GM23338 (cell line): ENCODE measurements at regions not wholly inside any gene's neighbourhood (a gene's known extent, or its start where the extent isn't known, plus 50 kb on each side); places are given as distances from the start of the nearest gene placed in this dataset.

Source experiments
- ATAC-seq: fragments of 200-7000 bp; cut with Tn5 transposase; 3 replicates; pipeline ENCODE4 v1.9.1; 2020
- DNase-seq: peaks from one replicate; pipeline ENCODE4 v3.0.0-alpha.2; 2015; ENCODE audit warnings: low spot score
- H2AFZ ChIP-seq: fragments of 200-600 bp; sonication (generic); 2 replicates; pipeline ENCODE4 v1.8.0; 2016; ENCODE audit warnings: antibody characterized with exemption, mild to moderate bottlenecking, moderate library complexity
- H3F3A ChIP-seq: fragments of 200-600 bp; sonication (generic); replicated peaks from 2 replicates; pipeline ENCODE4 v1.8.0; 2017; ENCODE audit warnings: antibody characterized with exemption, mixed run types, low read depth
- H3K27ac ChIP-seq: fragments of 200-600 bp; sonication (generic); 2 replicates; pipeline ENCODE4 v1.6.1; 2016; ENCODE audit warnings: low read depth
- H3K27me3 ChIP-seq: fragments of 200-600 bp; sonication (generic); 2 replicates; pipeline ENCODE4 v1.8.0; 2016; ENCODE audit warnings: mild to moderate bottlenecking, mixed run types, moderate library complexity; ENCODE audit not compliant: insufficient read depth
- H3K36me3 ChIP-seq: fragments of 200-600 bp; sonication (generic); 2 replicates; pipeline ENCODE4 v1.8.0; 2016; ENCODE audit warnings: mild to moderate bottlenecking; ENCODE audit not compliant: insufficient read depth
- H3K4me1 ChIP-seq: fragments of 200-600 bp; sonication (generic); 2 replicates; pipeline ENCODE4 v1.8.0; 2016; ENCODE audit warnings: mild to moderate bottlenecking, moderate library complexity; ENCODE audit not compliant: insufficient read depth
- H3K4me2 ChIP-seq: fragments of 200-600 bp; sonication (generic); 2 replicates; pipeline ENCODE4 v1.7.1; 2017; ENCODE audit warnings: mixed run types
- H3K4me3 ChIP-seq: fragments of 200-600 bp; sonication (generic); 2 replicates; pipeline ENCODE4 v1.6.1; 2016; ENCODE audit warnings: mixed run types
- H3K79me2 ChIP-seq: fragments of 200-600 bp; sonication (generic); replicated peaks from 2 replicates; pipeline ENCODE4 v1.8.0; 2017; ENCODE audit warnings: mild to moderate bottlenecking; ENCODE audit not compliant: insufficient read depth
- H3K9me2 ChIP-seq: fragments of 200-600 bp; sonication (generic); 2 replicates; pipeline ENCODE4 v1.8.0; 2017; ENCODE audit not compliant: insufficient read depth
- H4K20me1 ChIP-seq: fragments of 200-600 bp; sonication (generic); replicated peaks from 2 replicates; pipeline ENCODE4 v1.8.0; 2017; ENCODE audit warnings: mild to moderate bottlenecking; ENCODE audit not compliant: insufficient read depth
- H3K27ac Mint-ChIP-seq: 2 replicates; pipeline ENCODE4 v1.8.0; 2020; ENCODE audit warnings: inconsistent platforms, mild to moderate bottlenecking, moderate library complexity, mixed read lengths
- H3K27me3 Mint-ChIP-seq: 3 replicates; pipeline ENCODE4 v1.8.0; 2022; ENCODE audit warnings: low read depth, mild to moderate bottlenecking, moderate library complexity, mixed read lengths, inconsistent platforms; ENCODE audit not compliant: insufficient read depth, poor library complexity
- H3K36me3 Mint-ChIP-seq: 3 replicates; pipeline ENCODE4 v1.8.0; 2021; ENCODE audit warnings: low read depth, mild to moderate bottlenecking, inconsistent platforms, moderate library complexity, mixed read lengths
- H3K4me1 Mint-ChIP-seq: 3 replicates; pipeline ENCODE4 v1.8.0; 2020; ENCODE audit warnings: mild to moderate bottlenecking, inconsistent platforms, mixed read lengths
- H3K4me3 Mint-ChIP-seq: 3 replicates; pipeline ENCODE4 v1.8.0; 2021; ENCODE audit warnings: moderate library complexity, mild to moderate bottlenecking, inconsistent platforms, mixed read lengths
- H3K9me3 Mint-ChIP-seq: 3 replicates; pipeline ENCODE4 v1.8.0; 2020; ENCODE audit warnings: moderate library complexity, mild to moderate bottlenecking, inconsistent platforms, mixed read lengths
- CTCF ChIP-seq, 2 experiments: fragments of 200-600 bp in 1 of 2; sonication (generic) in 1 of 2; conservative IDR thresholded peaks; 2 replicates each; pipeline versions ENCODE4 v1.5.1 to v1.6.1; 2016 to 2017; ENCODE audit warnings: antibody characterized with exemption in 2 of 2, low read depth in 2 of 2, mild to moderate bottlenecking in 2 of 2, moderate library complexity in 1 of 2
- EZH2 ChIP-seq: fragments of 200-600 bp; sonication (generic); IDR thresholded peaks from one replicate; pipeline ENCODE4 v1.8.0; 2017; ENCODE audit warnings: antibody characterized with exemption, mild to moderate bottlenecking, low read depth; ENCODE audit not compliant: unreplicated experiment
- EZH2phosphoT487 ChIP-seq: fragments of 200-600 bp; sonication (generic); IDR thresholded peaks from one replicate; pipeline ENCODE4 v1.8.1; 2018; ENCODE audit warnings: antibody characterized with exemption; ENCODE audit not compliant: unreplicated experiment
- NANOG ChIP-seq: IDR thresholded peaks from 2 replicates; pipeline ENCODE4 v1.6.1; 2016; ENCODE audit warnings: antibody characterized with exemption, borderline replicate concordance
- POLR2AphosphoS5 ChIP-seq: IDR thresholded peaks from 2 replicates; pipeline ENCODE4 v1.6.1; 2016; ENCODE audit warnings: antibody characterized with exemption, low read depth
- ZNF114 ChIP-seq: fragments of 250-450 bp; sonication (Bioruptor Pico); IDR thresholded peaks from 2 replicates; pipeline ENCODE4 v1.5.0; 2020; ENCODE audit warnings: mild to moderate bottlenecking, moderate library complexity
- ZNF462 ChIP-seq: fragments of 250-450 bp; sonication (Bioruptor Pico); IDR thresholded peaks from 2 replicates; pipeline ENCODE4 v1.5.0; 2020; ENCODE audit warnings: mild to moderate bottlenecking, moderate library complexity
- TF ChIP-seq, protein P1 (sequence below): IDR thresholded peaks from one replicate; pipeline ENCODE4 v1.6.1; 2018; ENCODE audit warnings: antibody characterized with exemption; ENCODE audit not compliant: unreplicated experiment
- TF ChIP-seq, protein P2 (sequence below): IDR thresholded peaks from 2 replicates; pipeline ENCODE4 v1.6.1; 2016; ENCODE audit warnings: antibody characterized with exemption

DNA sequence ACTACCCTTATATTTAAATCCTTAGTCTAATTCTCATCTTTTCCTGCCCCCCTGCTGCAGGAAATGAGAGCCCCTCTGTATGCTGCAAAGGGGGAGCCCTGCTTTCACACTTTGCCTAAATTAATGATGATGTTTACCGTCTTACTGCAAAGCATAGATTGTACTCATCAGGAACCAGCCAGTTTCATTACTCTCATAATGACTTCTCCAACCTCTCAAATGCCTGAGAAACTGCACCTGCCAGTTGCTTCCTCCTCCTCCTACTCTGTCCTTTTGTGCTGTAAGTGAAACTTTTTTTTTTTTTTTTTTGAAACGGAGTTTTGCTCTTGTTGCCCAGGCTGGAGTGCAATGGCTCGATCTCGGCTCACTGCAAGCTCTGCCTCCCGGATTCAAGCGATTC, 101.7 kb downstream of the ADSS2 start:
- Histone ChIP-seq H3K4me3 (no peak overlapping the region), H2AFZ (peak overlapping the region; percentile 63), H3F3A (peaks cover 9% of the 10 kb centered on the region; the same call in 1 of the 2 replicates), H4K20me1 (no peaks in the 10 kb centered on the region), H3K4me1 (peaks cover 52% of the 10 kb centered on the region), H3K27me3 (no peaks in the 10 kb centered on the region), H3K27ac (peak overlapping the region; percentile 70), H3K79me2 (no peaks in the 10 kb centered on the region), H3K4me2 (peak overlapping the region; percentile 54), H3K36me3 (no peaks in the 10 kb centered on the region), H3K9me2 (0 out of 2 replicates have a peak, but pooled peaks cover 5% of the 10 kb centered on the region)
- H3K27ac Mint-ChIP-seq = no peak overlapping the region
- no peak for DNase-seq
- H3K27me3 Mint-ChIP-seq = peaks cover 5% of the 10 kb centered on the region
- no peak overlapping the region for H3K4me3 Mint-ChIP-seq
- H3K9me3 Mint-ChIP-seq = no peaks in the 10 kb centered on the region
- H3K36me3 Mint-ChIP-seq = no peaks in the 10 kb centered on the region; the same call in 2 of the 3 replicates
- no peak for ATAC-seq
- peaks cover 51% of the 10 kb centered on the region for H3K4me1 Mint-ChIP-seq
- no peak for TF ChIP-seq EZH2phosphoT487
- TF ChIP-seq, protein P1, sequence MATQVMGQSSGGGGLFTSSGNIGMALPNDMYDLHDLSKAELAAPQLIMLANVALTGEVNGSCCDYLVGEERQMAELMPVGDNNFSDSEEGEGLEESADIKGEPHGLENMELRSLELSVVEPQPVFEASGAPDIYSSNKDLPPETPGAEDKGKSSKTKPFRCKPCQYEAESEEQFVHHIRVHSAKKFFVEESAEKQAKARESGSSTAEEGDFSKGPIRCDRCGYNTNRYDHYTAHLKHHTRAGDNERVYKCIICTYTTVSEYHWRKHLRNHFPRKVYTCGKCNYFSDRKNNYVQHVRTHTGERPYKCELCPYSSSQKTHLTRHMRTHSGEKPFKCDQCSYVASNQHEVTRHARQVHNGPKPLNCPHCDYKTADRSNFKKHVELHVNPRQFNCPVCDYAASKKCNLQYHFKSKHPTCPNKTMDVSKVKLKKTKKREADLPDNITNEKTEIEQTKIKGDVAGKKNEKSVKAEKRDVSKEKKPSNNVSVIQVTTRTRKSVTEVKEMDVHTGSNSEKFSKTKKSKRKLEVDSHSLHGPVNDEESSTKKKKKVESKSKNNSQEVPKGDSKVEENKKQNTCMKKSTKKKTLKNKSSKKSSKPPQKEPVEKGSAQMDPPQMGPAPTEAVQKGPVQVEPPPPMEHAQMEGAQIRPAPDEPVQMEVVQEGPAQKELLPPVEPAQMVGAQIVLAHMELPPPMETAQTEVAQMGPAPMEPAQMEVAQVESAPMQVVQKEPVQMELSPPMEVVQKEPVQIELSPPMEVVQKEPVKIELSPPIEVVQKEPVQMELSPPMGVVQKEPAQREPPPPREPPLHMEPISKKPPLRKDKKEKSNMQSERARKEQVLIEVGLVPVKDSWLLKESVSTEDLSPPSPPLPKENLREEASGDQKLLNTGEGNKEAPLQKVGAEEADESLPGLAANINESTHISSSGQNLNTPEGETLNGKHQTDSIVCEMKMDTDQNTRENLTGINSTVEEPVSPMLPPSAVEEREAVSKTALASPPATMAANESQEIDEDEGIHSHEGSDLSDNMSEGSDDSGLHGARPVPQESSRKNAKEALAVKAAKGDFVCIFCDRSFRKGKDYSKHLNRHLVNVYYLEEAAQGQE = no peak
- no peak for TF ChIP-seq CTCF (conservative IDR thresholded peaks at IDR 0.05; ENCODE audit: low read depth in 2 of 2)
- no peak for TF ChIP-seq EZH2
- no peak for TF ChIP-seq ZNF462 (CRISPR knock-in tag)
- no peak for TF ChIP-seq ZNF114 (CRISPR knock-in tag)
- no peak for TF ChIP-seq NANOG
- TF ChIP-seq, protein P2, sequence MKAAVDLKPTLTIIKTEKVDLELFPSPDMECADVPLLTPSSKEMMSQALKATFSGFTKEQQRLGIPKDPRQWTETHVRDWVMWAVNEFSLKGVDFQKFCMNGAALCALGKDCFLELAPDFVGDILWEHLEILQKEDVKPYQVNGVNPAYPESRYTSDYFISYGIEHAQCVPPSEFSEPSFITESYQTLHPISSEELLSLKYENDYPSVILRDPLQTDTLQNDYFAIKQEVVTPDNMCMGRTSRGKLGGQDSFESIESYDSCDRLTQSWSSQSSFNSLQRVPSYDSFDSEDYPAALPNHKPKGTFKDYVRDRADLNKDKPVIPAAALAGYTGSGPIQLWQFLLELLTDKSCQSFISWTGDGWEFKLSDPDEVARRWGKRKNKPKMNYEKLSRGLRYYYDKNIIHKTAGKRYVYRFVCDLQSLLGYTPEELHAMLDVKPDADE = no peak
- no peak for TF ChIP-seq POLR2AphosphoS5
